ENCODE measurements at regions not wholly inside any gene's neighbourhood (a gene's known extent, or its start where the extent isn't known, plus 50 kb on each side); places are given as distances from the start of the nearest gene placed in this dataset.

DNA sequence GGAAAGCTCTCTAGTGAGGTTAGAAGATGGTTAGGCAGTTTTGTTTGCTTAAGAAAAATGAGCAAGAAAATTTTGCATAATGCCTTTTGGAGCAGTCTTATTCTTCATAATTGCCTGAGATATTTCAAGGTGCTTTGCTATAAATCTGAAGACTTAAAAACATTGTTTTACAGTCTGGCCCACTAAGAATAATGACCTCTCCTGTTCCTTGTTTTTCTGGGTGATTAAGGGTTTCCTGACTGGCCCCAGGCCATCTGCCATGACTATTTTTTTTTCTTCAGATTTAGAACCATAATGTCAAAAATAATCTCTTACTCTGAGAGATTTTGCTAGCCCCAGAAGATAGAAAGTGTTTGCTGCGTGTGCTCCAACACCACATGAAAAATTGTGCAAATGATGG, 72.3 kb upstream of the CENPW start:
- CTCF ChIA-PET = no interaction called here
- no peak for DNase-seq
- TF ChIP-seq CTCF (conservative IDR thresholded peaks at IDR 0.05) (no peak), EZH2 (IDR thresholded peaks at IDR 0.05; ENCODE audit: low read depth) (no peak)
- Histone ChIP-seq H3K9me3 (ENCODE audit: insufficient read depth, low read depth) (no peaks in the 10 kb centered on the region), H3K27me3 (ENCODE audit: insufficient read depth, low read depth) (no peaks in the 10 kb centered on the region), H3K79me2 (ENCODE audit: low read depth) (no peaks in the 10 kb centered on the region), H4K20me1 (ENCODE audit: insufficient read depth) (no peaks in the 10 kb centered on the region), H3K4me1 (replicated peaks; ENCODE audit: insufficient read depth) (no peaks in the 10 kb centered on the region), H3K36me3 (ENCODE audit: low read depth) (no peaks in the 10 kb centered on the region), H3F3A (ENCODE audit: insufficient read depth, low read depth) (no peaks in the 10 kb centered on the region), H3K4me2 (no peak overlapping the region), H3K9me2 (ENCODE audit: insufficient read depth) (no peaks in the 10 kb centered on the region), H3K4me3 (no peak overlapping the region), H3K27ac (no peak overlapping the region), H2AFZ (no peak overlapping the region)
- POLR2A ChIA-PET (ENCODE audit: unreplicated experiment) = no interaction called here
- intact Hi-C loops (cut with micrococcal nuclease; ENCODE audit: unreplicated experiment) = no loop called here
- BruUV-seq (replicated peaks) = no TSS peak

DNA sequence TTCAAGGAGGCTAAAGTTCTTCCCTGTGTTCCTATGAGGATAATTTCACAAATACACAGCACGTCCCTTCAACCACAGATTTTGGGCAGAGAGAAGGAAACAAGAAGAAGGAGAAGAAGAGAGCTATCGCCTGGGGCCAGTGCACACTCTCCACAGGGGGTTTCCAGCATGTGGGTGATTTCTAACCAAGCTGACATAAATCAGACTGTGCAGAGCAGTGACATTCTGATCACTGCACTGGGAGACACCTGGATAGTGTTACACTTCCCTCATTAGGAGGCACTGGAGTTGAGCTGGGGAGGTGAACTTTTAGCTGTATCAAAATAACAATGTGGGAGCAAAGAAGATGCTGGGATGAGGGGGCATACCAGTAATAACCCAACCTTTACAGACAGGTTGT, 71.8 kb upstream of the CENPW start:
- H3F3A ChIP-seq (ENCODE audit: insufficient read depth, low read depth) = no peaks in the 10 kb centered on the region
- no peaks in the 10 kb centered on the region for H3K9me2 ChIP-seq (ENCODE audit: insufficient read depth)
- ChIA-PET POLR2A (ENCODE audit: unreplicated experiment) (no interaction called here), CTCF (no interaction called here)
- no TSS peak for BruUV-seq (replicated peaks)
- no peak for TF ChIP-seq EZH2 (IDR thresholded peaks at IDR 0.05; ENCODE audit: low read depth)
- TF ChIP-seq CTCF (conservative IDR thresholded peaks at IDR 0.05) = no peak
- H3K27ac ChIP-seq = no peak overlapping the region
- no peak overlapping the region for H3K4me3 ChIP-seq
- no peaks in the 10 kb centered on the region for H3K79me2 ChIP-seq (ENCODE audit: low read depth)
- H3K27me3 ChIP-seq (ENCODE audit: insufficient read depth, low read depth) = no peaks in the 10 kb centered on the region
- H2AFZ ChIP-seq = no peak overlapping the region
- no peaks in the 10 kb centered on the region for H3K9me3 ChIP-seq (ENCODE audit: insufficient read depth, low read depth)
- H4K20me1 ChIP-seq (ENCODE audit: insufficient read depth) = no peaks in the 10 kb centered on the region
- H3K36me3 ChIP-seq (ENCODE audit: low read depth) = no peaks in the 10 kb centered on the region
- peak in 1 of 2 experiments; percentile 27 for DNase-seq
- no peak overlapping the region for H3K4me2 ChIP-seq
- no peaks in the 10 kb centered on the region for H3K4me1 ChIP-seq (replicated peaks; ENCODE audit: insufficient read depth)
- intact Hi-C loops (cut with micrococcal nuclease; ENCODE audit: unreplicated experiment) = no loop called here

- intact Hi-C loops (cut with micrococcal nuclease; ENCODE audit: unreplicated experiment) = no loop called here
- no TSS peak for BruUV-seq (replicated peaks)
These were observed 59.6 kb upstream of the CENPW start for GRCh38 chr6:126280287-126280686.

More at GRCh38 chr6:126280287-126280686, 59.6 kb upstream of the CENPW start:
- H3K4me1 ChIP-seq (replicated peaks; ENCODE audit: insufficient read depth) = no peaks in the 10 kb centered on the region
- H3K9me2 ChIP-seq (ENCODE audit: insufficient read depth) = no peaks in the 10 kb centered on the region
- H4K20me1 ChIP-seq (ENCODE audit: insufficient read depth) = no peaks in the 10 kb centered on the region
- TF ChIP-seq EZH2 (IDR thresholded peaks at IDR 0.05; ENCODE audit: low read depth) (no peak), CTCF (conservative IDR thresholded peaks at IDR 0.05) (no peak)
- no peak overlapping the region for H3K27ac ChIP-seq
- no peak overlapping the region for H3K4me3 ChIP-seq
- no peak overlapping the region for H3K4me2 ChIP-seq
- no peak for DNase-seq
- no peaks in the 10 kb centered on the region for H3F3A ChIP-seq (ENCODE audit: insufficient read depth, low read depth)
- no peaks in the 10 kb centered on the region for H3K9me3 ChIP-seq (ENCODE audit: insufficient read depth, low read depth)
- H3K79me2 ChIP-seq (ENCODE audit: low read depth) = no peaks in the 10 kb centered on the region
- H2AFZ ChIP-seq = no peak overlapping the region
- ChIA-PET CTCF (no interaction called here), POLR2A (ENCODE audit: unreplicated experiment) (no interaction called here)
- H3K36me3 ChIP-seq (ENCODE audit: low read depth) = no peaks in the 10 kb centered on the region
- no peaks in the 10 kb centered on the region for H3K27me3 ChIP-seq (ENCODE audit: insufficient read depth, low read depth)

Data from PC-9 (cell line).